ENCODE measurements at regions not wholly inside any gene's neighbourhood (a gene's known extent, or its start where the extent isn't known, plus 50 kb on each side); places are given as distances from the start of the nearest gene placed in this dataset.
A peak's percentile ranks its signal among the peaks of the same experiment; 100 is the strongest.

DNA sequence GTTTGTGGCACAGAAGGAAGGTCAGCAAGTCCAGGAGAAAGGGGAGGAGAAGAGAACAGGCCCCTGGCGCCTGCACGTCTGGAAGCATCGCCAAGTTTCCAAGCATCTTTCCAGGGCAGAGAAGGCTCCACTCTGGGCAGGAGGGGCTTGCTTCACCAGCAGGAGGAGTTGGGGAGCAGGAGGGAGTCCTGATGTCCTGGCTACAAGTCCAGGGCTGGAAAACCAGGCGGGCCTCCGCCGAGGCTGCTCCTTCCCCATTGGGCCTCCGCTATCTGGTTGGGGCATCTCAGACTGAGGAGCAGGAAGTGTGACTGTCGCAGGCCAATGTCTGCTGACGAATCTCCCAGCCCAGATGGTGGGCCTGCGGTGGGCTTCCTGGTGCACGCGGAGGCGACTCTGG, 421.9 kb downstream of the PREX1 start:
- intact Hi-C loops (cut with DNase I), result no loop called here
- Histone ChIP-seq H3K27ac (ENCODE audit: low read depth in 2 of 2, low read length in 2 of 2) (no peak overlapping the region), H3K4me3 (ENCODE audit: low read length in 3 of 3) (no peak overlapping the region), H3K9me3 (ENCODE audit: control insufficient read depth in 2 of 3, insufficient read depth in 1 of 3, low read length in 3 of 3) (no peaks in the 10 kb centered on the region), H3K4me1 (ENCODE audit: control insufficient read depth in 2 of 3, insufficient read depth in 2 of 3, low read depth in 1 of 3, low read length in 3 of 3) (no peaks in the 10 kb centered on the region), H3K9ac (ENCODE audit: low read length in 3 of 3) (no peak overlapping the region), H3K36me3 (ENCODE audit: control insufficient read depth in 2 of 3, insufficient read depth in 3 of 3, low read length in 3 of 3) (no peaks in the 10 kb centered on the region), H3K27me3 (ENCODE audit: control insufficient read depth, insufficient read depth, low read length) (no peaks in the 10 kb centered on the region)
- DNase-seq (peak in 1 of 5 donors; percentile 23), FAIRE-seq (no peak)
- TF ChIP-seq, protein P1, sequence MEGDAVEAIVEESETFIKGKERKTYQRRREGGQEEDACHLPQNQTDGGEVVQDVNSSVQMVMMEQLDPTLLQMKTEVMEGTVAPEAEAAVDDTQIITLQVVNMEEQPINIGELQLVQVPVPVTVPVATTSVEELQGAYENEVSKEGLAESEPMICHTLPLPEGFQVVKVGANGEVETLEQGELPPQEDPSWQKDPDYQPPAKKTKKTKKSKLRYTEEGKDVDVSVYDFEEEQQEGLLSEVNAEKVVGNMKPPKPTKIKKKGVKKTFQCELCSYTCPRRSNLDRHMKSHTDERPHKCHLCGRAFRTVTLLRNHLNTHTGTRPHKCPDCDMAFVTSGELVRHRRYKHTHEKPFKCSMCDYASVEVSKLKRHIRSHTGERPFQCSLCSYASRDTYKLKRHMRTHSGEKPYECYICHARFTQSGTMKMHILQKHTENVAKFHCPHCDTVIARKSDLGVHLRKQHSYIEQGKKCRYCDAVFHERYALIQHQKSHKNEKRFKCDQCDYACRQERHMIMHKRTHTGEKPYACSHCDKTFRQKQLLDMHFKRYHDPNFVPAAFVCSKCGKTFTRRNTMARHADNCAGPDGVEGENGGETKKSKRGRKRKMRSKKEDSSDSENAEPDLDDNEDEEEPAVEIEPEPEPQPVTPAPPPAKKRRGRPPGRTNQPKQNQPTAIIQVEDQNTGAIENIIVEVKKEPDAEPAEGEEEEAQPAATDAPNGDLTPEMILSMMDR (IDR thresholded peaks at IDR 0.05; ENCODE audit: borderline replicate concordance, extremely low read depth, insufficient read depth), result no peak

DNA sequence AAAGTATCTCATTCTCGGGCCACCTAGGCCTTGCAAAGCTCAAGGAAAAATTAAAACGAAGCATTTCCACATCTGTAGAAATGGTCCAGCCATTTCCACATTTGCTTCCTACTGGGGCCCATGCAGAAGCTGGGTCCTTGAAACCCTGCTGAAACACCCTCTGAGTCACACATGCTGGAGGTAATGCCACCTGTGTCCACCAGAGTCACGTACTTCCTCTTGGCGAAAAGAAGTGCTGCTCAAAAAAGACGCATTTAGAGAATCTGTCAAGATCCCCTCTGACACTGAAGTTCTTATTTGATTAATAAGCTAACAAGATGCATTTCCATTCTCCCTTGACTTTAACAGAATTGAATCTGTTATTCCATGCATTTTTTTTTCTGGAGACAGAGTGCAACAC, 423.2 kb downstream of the PREX1 start:
- no peaks in the 10 kb centered on the region for H3K9me3 ChIP-seq (ENCODE audit: control insufficient read depth in 2 of 3, insufficient read depth in 1 of 3, low read length in 3 of 3)
- H3K4me3 ChIP-seq (ENCODE audit: low read length in 3 of 3), result no peak overlapping the region
- DNase-seq (no peak), FAIRE-seq (no peak)
- TF ChIP-seq, protein P1 (IDR thresholded peaks at IDR 0.05; ENCODE audit: borderline replicate concordance, extremely low read depth, insufficient read depth), result no peak
- no peaks in the 10 kb centered on the region for H3K36me3 ChIP-seq (ENCODE audit: control insufficient read depth in 2 of 3, insufficient read depth in 3 of 3, low read length in 3 of 3)
- H3K27me3 ChIP-seq (ENCODE audit: control insufficient read depth, insufficient read depth, low read length), result no peaks in the 10 kb centered on the region
- H3K27ac ChIP-seq (ENCODE audit: low read depth in 2 of 2, low read length in 2 of 2), result no peak overlapping the region
- no peak overlapping the region for H3K9ac ChIP-seq (ENCODE audit: low read length in 3 of 3)
- H3K4me1 ChIP-seq (ENCODE audit: control insufficient read depth in 2 of 3, insufficient read depth in 2 of 3, low read depth in 1 of 3, low read length in 3 of 3), result no peaks in the 10 kb centered on the region
- intact Hi-C loops (cut with DNase I), result no loop called here

DNA sequence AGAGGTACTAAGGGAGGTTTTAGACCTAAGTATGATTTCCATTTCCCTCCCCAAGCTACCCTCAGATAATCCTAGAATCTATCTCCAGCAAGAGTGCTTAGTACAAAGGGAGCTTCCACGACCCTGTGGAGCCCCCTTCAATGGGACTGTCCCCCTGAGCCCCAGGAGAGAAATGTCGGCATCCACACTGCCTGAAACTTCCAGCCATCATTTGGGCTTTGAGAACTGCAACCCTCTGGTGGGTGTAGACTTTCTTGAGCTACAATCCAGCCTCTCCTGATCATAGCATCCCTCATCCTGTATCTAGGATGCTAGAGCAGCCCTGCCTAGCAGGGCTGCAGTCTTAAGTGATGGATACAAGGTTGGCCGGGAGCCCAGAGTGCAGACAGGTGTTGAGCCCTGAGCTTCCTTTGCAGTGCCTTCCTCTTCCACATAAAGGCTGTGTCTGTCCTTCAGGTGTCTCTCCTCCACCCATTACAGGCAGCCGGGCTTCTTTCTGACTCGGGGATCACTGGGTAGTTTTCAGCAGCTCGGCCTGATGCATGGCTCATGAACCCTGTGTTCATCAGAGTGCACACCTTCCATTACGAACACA, 424.5 kb downstream of the PREX1 start:
- TF ChIP-seq, protein P1 (IDR thresholded peaks at IDR 0.05; ENCODE audit: borderline replicate concordance, extremely low read depth, insufficient read depth), result no peak
- no peaks in the 10 kb centered on the region for H3K27me3 ChIP-seq (ENCODE audit: control insufficient read depth, insufficient read depth, low read length)
- H3K4me1 ChIP-seq (ENCODE audit: control insufficient read depth in 2 of 3, insufficient read depth in 2 of 3, low read depth in 1 of 3, low read length in 3 of 3), result peaks cover 0 to 6% (median 2%) of the 10 kb centered on the region in 3 donors

DNA sequence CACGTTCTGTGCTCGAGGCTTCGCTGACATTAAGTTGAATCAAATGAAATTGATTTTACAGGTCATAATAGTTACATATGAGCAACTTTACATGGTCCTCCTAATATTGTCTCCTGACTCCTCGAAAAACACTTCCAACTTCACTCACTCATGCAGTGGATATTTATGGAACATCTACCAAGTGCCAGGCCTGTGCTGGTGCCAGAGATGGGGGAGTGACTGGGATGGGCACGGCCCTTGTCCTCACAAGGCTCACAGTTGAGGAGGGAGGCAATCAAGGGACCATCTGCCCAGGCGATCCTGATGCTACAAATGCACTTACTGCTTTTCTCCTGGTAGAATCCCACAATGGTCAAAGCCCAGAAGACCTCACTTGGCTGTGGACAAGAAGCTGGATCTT, 426.4 kb downstream of the PREX1 start:
- no peak overlapping the region for H3K9ac ChIP-seq (ENCODE audit: low read length in 3 of 3)
- peaks cover 0 to 10% (median 2%) of the 10 kb centered on the region in 3 donors for H3K4me1 ChIP-seq (ENCODE audit: control insufficient read depth in 2 of 3, insufficient read depth in 2 of 3, low read depth in 1 of 3, low read length in 3 of 3)
- intact Hi-C loops (cut with DNase I), result no loop called here
- H3K36me3 ChIP-seq (ENCODE audit: control insufficient read depth in 2 of 3, insufficient read depth in 3 of 3, low read length in 3 of 3), result no peaks in the 10 kb centered on the region
- FAIRE-seq (no peak), DNase-seq (no peak)
- no peaks in the 10 kb centered on the region for H3K27me3 ChIP-seq (ENCODE audit: control insufficient read depth, insufficient read depth, low read length)
- H3K27ac ChIP-seq (ENCODE audit: low read depth in 2 of 2, low read length in 2 of 2), result no peak overlapping the region
- TF ChIP-seq, protein P1 (IDR thresholded peaks at IDR 0.05; ENCODE audit: borderline replicate concordance, extremely low read depth, insufficient read depth), result no peak
- no peak overlapping the region for H3K4me3 ChIP-seq (ENCODE audit: low read length in 3 of 3)
- no peaks in the 10 kb centered on the region for H3K9me3 ChIP-seq (ENCODE audit: control insufficient read depth in 2 of 3, insufficient read depth in 1 of 3, low read length in 3 of 3)

More for the DNA sequence above, 424.5 kb downstream of the PREX1 start:
- DNase-seq, result no peak
- no peak for FAIRE-seq
- Histone ChIP-seq H3K27ac (ENCODE audit: low read depth in 2 of 2, low read length in 2 of 2) (no peak overlapping the region), H3K9ac (ENCODE audit: low read length in 3 of 3) (no peak overlapping the region), H3K9me3 (ENCODE audit: control insufficient read depth in 2 of 3, insufficient read depth in 1 of 3, low read length in 3 of 3) (no peaks in the 10 kb centered on the region), H3K4me3 (ENCODE audit: low read length in 3 of 3) (no peak overlapping the region), H3K36me3 (ENCODE audit: control insufficient read depth in 2 of 3, insufficient read depth in 3 of 3, low read length in 3 of 3) (no peaks in the 10 kb centered on the region)
- intact Hi-C loops (cut with DNase I), result no loop called here
